HPDE6-E6E7 (cell line): ENCODE measurements at regions not wholly inside any gene's neighbourhood (a gene's known extent, or its start where the extent isn't known, plus 50 kb on each side); places are given as distances from the start of the nearest gene placed in this dataset.
"Not testable (repeated sequence)": the region's sequence is repeated elsewhere in the genome, so short reads cannot be mapped to it uniquely, and the experiment has no call there.

Experiments
- DNase-seq: peaks from one replicate; pipeline ENCODE4 v3.0.0; 2011; ENCODE audit warnings: missing footprints; ENCODE audit errors: extremely low spot score

DNA sequence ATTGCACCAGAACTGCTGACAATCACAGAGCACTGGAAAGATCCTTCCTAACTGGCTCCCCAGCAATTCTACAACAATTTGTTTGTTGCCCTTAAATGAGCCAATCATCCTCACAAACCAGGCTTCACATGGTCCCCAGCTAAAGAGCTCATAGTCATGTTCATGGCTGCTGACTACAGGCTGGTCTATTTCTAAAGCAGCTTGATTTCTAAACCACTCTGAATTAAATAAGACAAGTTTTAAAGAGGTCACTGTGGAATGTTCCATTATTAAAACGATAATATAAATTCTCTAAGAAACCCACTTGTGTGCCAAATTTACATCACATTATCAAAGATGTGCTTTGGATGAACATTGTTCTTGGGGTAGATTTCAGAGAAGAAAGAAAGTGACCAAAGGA, 110.7 kb downstream of the COPS8 start:
- no peak for DNase-seq

DNA sequence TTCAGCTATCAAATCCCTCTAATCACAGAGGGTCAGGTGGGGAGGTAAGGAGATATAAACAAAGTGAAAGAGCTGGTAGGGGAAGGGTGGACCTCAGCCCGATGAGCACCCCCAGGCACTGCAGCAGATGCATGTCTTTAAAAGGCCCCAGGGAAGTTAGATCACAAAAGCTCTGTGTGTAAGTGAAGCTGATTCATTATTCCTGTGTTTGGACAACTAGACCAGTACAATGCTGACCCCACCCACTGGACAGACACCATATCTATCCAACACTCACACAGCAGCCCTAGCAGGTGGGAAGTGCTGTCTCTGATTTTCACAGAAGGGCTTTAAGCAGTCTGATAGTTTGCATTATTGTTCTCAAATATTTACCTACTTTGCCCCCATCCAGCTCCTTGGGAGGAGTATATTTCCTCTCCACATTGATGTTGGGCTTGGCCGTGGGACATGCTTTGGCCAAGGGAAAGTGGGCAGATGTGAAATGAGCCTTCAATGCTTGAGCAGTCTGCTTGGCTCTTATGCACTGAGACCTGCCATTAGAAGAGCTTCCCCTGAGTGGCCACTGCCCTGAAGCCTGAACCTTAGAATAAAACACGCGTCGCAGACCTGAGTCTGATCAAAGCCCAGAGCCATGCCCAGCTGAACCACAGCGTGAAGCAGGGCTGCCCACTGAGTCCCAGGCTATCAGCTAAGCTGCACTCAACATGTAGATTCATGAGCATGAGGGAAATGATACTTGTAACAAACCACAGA, 111.4 kb downstream of the COPS8 start:
- DNase-seq, result peak; percentile 28

DNA sequence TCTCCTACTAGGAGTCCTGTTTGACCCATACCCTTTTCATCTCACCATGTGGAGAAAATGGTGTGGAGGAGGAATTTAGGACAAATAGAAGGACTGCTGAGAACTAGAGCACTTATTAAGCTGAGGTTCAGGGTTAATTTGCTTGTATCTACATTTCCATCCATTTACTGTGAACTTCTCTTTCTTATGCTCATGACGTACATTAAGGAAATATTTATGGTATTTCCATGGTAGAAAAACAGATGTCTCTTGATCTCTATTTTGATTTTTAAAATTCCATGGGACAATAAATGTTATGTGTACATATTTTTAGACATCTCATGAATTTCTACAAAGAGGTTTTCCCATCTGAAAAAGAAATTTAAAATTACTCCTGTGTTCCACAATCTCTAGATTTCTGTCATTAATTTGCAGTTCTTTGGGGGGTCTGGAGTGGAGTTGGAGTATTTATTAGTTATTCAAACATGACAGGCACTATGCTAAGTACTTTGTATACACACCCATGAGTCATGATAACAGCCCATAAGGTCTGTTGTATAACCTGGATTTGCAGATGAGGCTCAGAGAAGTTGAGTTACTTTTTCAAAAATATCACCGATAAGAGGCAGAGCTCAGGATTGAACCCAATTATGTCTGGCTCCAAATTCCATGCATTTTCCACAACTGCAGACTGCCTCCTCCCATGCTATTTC, 112.6 kb downstream of the COPS8 start:
- no peak for DNase-seq

DNA sequence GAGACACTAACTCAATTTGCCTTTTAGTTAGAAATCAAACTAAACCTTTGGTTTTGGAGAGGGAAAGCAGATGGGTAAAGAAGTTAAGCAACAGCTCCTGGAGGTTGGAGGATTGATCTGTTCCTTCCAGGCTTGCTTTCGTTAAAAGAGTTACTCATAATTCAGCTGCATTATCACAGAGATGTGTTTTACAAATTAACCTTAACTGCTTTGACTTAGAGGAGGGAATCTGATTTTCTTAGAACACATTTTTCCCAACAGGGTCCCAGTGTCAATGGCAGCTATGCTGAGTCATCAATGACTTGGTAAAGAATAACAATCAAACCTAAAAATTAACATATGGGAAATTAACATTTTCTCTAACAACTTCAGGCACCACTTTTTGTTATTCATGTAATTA, 113.4 kb downstream of the COPS8 start:
- no peak for DNase-seq

GRCh38 chr2:237199577-237199976, 113.9 kb downstream of the COPS8 start:
- no peak for DNase-seq

DNA sequence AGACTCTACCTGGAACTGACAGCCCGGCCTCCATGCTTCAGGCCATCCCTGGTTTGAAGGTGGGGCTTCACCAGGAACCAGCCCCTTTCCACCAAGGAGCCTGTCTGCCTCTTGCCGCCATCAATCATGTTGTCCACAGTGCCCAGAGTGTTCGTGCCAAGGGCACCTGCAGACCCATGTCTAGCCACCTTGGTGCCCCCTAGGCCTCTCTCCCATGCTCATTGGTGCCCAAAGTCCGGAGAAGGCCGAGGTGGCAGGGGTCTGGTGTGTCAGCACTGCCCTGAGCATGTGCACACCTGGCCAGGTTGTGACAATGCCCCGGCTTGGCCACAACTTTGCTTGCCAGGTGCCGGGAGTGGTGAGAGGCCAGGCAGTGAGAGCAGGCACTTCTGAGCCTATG, 114.8 kb downstream of the COPS8 start:
- DNase-seq, result no peak

GRCh38 chr2:237201461-237202287, 116.0 kb downstream of the COPS8 start:
- peak; percentile 20 for DNase-seq

GRCh38 chr2:237202288-237203030, 116.8 kb downstream of the COPS8 start:
- no peak for DNase-seq

DNA sequence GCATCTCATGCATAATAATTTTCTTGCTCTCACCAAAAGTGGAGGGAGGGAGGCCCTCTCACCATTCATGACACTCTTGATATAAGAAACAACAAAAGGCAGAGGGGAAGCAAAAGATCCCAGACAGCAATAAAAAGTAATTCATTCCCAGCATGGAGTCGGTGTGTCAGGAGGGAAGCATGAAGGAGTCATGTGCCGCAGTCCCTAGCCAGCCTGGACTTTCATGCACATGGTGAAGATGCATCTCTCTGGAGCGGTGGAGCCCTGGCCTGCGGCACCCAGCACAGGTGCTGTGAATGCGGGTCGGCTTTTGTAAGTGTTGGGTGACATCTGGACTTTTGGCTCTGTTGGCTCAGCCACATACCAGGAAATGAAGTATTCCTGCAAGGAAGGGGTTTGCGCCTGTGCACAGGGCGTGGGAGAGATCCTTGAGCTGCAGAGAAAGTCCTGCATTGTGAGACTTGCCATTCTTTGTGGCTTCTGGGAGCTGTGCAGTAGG, 119.4 kb downstream of the COPS8 start:
- DNase-seq, result no peak

GRCh38 chr2:237205561-237205971, 119.9 kb downstream of the COPS8 start:
- no peak for DNase-seq

- no peak for DNase-seq
Measured at GRCh38 chr2:237207646-237208045, 122.0 kb downstream of the COPS8 start.

DNA sequence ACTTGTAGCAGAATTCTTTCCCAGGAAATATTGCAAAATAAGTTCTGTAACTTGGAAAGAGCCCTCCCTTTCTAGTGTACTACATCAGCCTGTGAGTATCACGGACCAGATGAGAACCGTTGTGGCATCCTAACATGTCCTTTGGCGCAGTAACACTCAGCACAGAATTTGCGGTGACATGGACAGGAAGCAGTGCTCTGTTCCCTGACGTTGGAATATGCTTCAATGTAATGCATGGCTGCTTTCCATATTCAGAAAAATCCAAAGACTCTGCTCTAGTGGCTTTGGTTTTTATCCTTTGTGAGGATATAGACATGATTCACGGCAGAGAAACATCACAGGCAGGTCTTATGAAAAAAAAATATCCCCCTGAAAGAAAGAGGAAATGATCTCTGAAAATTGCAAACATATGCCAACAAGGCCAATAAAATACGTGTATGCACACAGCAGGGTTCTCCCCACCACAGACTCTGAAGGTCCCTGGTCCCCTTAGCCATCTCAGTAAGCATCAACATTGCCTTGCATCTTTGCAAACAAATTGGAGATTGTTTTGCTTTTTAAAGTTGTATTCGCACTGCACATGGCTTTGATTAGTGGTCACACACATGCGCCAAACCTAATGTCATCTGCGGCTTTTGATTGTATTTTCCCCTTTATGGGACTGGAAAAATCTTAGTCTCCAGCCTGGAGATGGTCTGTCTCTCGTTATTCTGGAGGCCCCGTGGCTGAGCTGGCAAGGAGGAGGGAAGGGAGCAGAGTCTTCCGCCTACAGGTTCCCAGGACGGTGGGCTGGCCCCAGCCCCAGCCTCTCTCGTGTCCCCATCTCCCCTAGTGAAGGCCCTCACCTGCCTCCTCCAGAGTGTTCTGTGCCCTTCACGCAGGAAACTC, 122.9 kb downstream of the COPS8 start:
- no peak for DNase-seq

DNA sequence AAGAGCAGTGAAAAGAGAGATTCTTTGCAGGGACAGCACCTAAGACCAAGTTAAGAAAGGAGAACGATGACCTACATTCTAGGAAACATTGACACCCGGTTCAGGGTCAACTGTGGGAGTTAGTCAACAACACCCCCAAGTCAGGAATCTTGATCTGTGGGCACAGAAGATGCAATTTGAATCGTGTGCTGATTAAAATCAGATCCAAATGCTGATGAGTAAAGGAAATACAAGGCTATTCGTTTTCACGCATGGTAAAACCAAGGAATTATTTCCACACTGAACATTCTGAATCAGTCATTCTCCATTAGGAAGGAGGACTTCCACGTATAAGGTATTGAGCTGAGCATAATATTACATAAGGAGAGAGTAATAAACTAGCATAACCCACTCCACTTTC, 124.2 kb downstream of the COPS8 start:
- no peak for DNase-seq

- DNase-seq, result no peak
Measured at GRCh38 chr2:237210297-237210696, 124.6 kb downstream of the COPS8 start.

GRCh38 chr2:237210763-237211162, 125.1 kb downstream of the COPS8 start:
- DNase-seq, result no peak

DNA sequence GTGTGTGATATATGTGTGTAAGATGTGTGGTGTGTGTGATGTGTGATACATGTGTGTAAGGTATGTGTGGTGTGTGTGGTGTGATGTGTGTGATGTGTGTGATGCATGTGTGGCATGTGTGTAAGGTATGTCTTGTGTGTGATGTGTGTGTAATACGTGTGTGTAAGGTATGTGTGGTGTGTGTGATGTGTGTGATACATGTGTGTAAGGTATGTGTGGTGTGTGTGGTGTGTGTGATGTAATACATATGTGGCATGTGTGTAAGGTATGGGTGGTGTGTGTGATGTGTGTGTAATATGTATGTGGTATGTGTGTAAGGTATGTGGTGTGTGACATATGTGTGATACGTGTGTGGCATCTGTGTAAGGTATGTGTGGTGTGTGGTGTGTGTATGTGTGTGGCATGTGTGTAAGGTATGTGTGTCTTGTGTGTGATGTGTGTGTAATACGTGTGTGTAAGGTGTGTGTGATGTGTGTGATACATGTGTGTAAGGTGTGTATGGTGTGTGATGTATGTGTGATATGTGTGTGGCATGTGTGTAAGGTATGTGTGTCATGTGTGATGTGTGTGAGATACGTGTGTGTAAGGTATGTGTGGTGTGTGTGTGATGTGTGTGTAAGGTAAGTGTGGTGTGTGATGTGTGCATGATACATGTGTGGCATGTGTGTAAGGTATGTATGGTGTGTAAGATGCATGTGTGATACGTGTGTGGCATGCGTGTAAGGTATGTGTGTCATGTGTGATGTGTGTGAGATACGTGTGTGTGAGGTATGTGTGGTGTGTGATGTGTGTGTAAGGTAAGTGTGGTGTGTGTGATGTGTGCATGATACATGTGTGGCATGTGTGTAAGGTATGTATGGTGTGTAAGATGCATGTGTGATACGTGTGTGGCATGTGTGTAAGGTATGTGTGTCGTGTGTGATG, 126.9 kb downstream of the COPS8 start:
- DNase-seq, result not testable (repeated sequence)

DNA sequence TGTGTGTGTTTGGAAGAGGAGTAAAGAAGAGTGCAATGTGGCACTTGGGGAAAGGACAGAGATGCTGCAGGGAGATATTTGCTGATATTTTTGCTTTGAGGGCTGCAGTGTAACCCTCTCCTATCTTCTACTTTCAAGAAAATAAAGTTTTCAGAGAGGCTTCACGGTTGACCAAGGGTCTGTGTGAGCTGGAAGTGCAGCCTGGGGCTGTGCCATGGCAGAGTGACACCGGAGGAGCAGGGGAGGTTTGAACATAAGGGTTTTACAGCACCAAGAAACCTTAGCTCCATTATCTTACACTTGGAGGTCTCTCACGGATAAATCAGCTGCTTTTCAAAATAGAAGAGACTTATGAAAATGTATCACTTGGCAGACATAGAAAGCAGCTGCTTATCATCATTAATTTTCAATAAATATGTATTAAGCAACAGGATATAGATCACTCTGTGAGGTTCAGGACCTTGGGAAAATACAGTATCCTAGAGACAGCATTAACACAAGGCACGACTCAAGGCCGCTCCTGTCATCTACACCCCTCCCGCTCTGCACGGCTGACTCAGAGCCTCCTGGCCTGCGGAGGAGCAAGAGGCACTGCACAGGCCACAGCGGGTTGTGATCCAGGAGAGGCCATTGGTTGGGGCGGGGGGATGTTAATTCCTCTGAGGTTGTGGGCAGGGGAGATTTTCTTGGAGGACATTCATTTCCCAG, 127.8 kb downstream of the COPS8 start:
- peak; percentile 34 for DNase-seq

- no peak for DNase-seq
Measured at GRCh38 chr2:237214030-237214675, 128.5 kb downstream of the COPS8 start.
